Ishikawa (cell line): ENCODE measurements at regions not wholly inside any gene's neighbourhood (a gene's known extent, or its start where the extent isn't known, plus 50 kb on each side); places are given as distances from the start of the nearest gene placed in this dataset.

ENCODE experiments used
- CEBPB ChIP-seq: IDR thresholded peaks from 2 replicates; pipeline ENCODE4 v1.6.1; 2012
- CREB1 ChIP-seq: IDR thresholded peaks from 2 replicates; pipeline ENCODE4 v1.6.1; 2012; ENCODE audit warnings: low read depth
- EGR1 ChIP-seq: IDR thresholded peaks from 2 replicates; pipeline ENCODE4 v1.6.1; 2012
- EP300 ChIP-seq: IDR thresholded peaks from 2 replicates; pipeline ENCODE4 v1.6.1; 2012; ENCODE audit warnings: borderline replicate concordance
- FOXM1 ChIP-seq: IDR thresholded peaks from 2 replicates; pipeline ENCODE4 v1.6.1; 2012; ENCODE audit warnings: low read depth, borderline replicate concordance
- MAX ChIP-seq: IDR thresholded peaks from 2 replicates; pipeline ENCODE4 v1.6.1; 2012
- NFIC ChIP-seq: IDR thresholded peaks from 2 replicates; pipeline ENCODE4 v1.6.1; 2012
- RAD21 ChIP-seq: IDR thresholded peaks from 2 replicates; pipeline ENCODE4 v1.6.1; 2012; ENCODE audit warnings: low read depth
- TAF1 ChIP-seq: IDR thresholded peaks from 2 replicates; pipeline ENCODE4 v1.6.1; 2012; ENCODE audit warnings: low read depth, mild to moderate bottlenecking
- TCF12 ChIP-seq: IDR thresholded peaks from 2 replicates; pipeline ENCODE4 v1.6.1; 2012; ENCODE audit warnings: low read depth
- TEAD4 ChIP-seq: IDR thresholded peaks from 2 replicates; pipeline ENCODE4 v1.6.1; 2012
- YY1 ChIP-seq: IDR thresholded peaks from 2 replicates; pipeline ENCODE4 v1.6.1; 2012; ENCODE audit warnings: low read depth
- ZBTB7A ChIP-seq: IDR thresholded peaks from 2 replicates; pipeline ENCODE4 v1.6.1; 2012; ENCODE audit warnings: low read depth
- TF ChIP-seq, protein P1 (sequence below): IDR thresholded peaks from 2 replicates; pipeline ENCODE4 v1.6.1; 2012; ENCODE audit warnings: low read depth, mild to moderate bottlenecking
- TF ChIP-seq, protein P2 (sequence below): IDR thresholded peaks from 2 replicates; pipeline ENCODE4 v1.6.1; 2012

DNA sequence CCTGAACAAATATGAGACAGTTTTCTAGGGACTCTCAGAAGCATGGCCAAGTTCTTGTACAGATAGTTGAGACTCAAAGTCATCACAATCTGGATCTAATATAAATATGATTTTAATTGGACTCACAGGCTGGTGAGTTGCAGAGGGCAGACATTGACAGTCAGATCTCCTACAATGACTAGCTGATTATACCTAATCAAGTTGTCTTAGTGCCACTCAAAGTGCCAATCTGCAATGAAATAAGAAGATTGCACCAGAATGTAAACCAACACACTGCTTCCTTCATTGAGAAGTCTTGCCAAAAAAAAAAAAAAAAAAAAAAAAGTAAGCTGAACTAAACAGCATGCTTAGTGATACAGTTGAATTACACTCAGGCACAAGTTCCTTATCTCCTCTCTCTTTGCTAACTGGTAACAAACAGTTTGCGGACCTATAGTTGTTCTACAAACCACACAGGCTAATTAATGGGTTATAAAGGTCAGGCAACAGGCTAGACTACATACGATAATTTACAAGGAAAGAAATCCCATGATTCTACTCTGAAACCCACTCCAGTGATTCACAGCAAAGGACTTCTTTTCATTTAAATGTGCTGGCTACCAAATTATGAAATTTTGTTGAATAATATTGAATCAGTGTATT is 107.3 kb upstream of the NIPBL start:
- TF ChIP-seq TCF12: no peak
- TF ChIP-seq TAF1: no peak
- TF ChIP-seq CREB1: no peak
- TF ChIP-seq TEAD4: no peak
- TF ChIP-seq YY1: no peak
- TF ChIP-seq, protein P1, sequence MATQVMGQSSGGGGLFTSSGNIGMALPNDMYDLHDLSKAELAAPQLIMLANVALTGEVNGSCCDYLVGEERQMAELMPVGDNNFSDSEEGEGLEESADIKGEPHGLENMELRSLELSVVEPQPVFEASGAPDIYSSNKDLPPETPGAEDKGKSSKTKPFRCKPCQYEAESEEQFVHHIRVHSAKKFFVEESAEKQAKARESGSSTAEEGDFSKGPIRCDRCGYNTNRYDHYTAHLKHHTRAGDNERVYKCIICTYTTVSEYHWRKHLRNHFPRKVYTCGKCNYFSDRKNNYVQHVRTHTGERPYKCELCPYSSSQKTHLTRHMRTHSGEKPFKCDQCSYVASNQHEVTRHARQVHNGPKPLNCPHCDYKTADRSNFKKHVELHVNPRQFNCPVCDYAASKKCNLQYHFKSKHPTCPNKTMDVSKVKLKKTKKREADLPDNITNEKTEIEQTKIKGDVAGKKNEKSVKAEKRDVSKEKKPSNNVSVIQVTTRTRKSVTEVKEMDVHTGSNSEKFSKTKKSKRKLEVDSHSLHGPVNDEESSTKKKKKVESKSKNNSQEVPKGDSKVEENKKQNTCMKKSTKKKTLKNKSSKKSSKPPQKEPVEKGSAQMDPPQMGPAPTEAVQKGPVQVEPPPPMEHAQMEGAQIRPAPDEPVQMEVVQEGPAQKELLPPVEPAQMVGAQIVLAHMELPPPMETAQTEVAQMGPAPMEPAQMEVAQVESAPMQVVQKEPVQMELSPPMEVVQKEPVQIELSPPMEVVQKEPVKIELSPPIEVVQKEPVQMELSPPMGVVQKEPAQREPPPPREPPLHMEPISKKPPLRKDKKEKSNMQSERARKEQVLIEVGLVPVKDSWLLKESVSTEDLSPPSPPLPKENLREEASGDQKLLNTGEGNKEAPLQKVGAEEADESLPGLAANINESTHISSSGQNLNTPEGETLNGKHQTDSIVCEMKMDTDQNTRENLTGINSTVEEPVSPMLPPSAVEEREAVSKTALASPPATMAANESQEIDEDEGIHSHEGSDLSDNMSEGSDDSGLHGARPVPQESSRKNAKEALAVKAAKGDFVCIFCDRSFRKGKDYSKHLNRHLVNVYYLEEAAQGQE: no peak
- no peak for TF ChIP-seq ZBTB7A
- no peak for TF ChIP-seq MAX
- TF ChIP-seq, protein P2, sequence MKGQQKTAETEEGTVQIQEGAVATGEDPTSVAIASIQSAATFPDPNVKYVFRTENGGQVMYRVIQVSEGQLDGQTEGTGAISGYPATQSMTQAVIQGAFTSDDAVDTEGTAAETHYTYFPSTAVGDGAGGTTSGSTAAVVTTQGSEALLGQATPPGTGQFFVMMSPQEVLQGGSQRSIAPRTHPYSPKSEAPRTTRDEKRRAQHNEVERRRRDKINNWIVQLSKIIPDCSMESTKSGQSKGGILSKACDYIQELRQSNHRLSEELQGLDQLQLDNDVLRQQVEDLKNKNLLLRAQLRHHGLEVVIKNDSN: no peak
- TF ChIP-seq CEBPB: no peak
- no peak for TF ChIP-seq EGR1
- no peak for TF ChIP-seq NFIC
- no peak for TF ChIP-seq EP300
- no peak for TF ChIP-seq FOXM1
- no peak for TF ChIP-seq RAD21

DNA sequence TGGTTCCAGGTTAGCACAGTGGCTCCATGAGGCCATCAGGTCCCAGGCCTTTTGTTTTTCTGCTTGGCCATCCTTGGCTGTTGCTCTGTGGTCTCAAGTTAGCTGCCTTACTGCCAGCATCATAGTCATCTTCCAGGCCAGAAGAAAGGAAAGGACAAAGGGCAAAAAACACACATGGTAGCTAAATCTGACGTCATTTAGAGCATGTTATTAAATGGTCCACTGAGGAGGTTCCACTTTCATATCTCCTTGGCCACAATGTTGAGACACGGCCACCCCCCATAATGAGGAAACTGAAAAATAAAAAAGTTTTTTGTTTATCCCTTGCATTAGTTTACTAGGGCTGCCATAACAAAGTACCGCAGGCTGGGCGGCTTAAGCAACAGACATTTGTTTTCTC is 106.4 kb upstream of the NIPBL start:
- TF ChIP-seq RAD21 (no peak), TCF12 (no peak), CEBPB (no peak), ZBTB7A (no peak), TAF1 (no peak), YY1 (no peak), EGR1 (no peak), TEAD4 (no peak), EP300 (no peak), NFIC (no peak)
- TF ChIP-seq, protein P2: no peak

- no peak for TF ChIP-seq TAF1
- TF ChIP-seq FOXM1: no peak
- no peak for TF ChIP-seq NFIC
Observed at GRCh38 chr5:36772276-36773140, 104.1 kb upstream of the NIPBL start.

GRCh38 chr5:36777105-36777757 is 99.3 kb upstream of the NIPBL start:
- no peak for TF ChIP-seq TEAD4
- peak; percentile 24; the same call in 1 of the 2 replicates for TF ChIP-seq RAD21

DNA sequence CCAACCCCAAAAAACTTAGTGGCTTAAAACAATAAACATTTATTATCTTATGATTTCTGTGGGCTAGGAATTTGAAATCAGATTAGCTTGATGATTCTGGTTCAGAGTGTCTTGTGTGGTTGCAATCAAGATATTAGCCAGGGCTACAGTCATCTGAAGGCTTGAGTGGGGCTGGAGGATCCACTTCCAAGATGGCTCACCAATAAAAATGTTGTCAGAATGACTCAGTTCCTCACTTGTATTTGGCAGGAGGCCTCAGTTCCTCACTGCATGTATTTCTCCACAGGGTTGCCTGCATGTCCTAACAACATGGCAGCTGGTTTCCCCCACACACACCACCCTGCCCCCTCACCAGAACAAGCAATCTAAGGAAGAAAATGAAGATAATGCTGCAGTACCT is 98.2 kb upstream of the NIPBL start:
- no peak for TF ChIP-seq EGR1
- TF ChIP-seq, protein P2: no peak
- no peak for TF ChIP-seq MAX
- TF ChIP-seq FOXM1: no peak
- TF ChIP-seq RAD21: no peak
- TF ChIP-seq, protein P1: no peak
- TF ChIP-seq YY1: no peak
- TF ChIP-seq NFIC: no peak
- no peak for TF ChIP-seq TAF1
- no peak for TF ChIP-seq ZBTB7A
